NCI-H2081 treated with DMSO at 0.1 percent for 48 hours (cell line): ENCODE measurements at regions not wholly inside any gene's neighbourhood (a gene's known extent, or its start where the extent isn't known, plus 50 kb on each side); places are given as distances from the start of the nearest gene placed in this dataset.

Experiments
- DNase-seq: peaks from one replicate; lab custom pipeline; 2025; lab: John Stamatoyannopoulos, UW

- DNase-seq: no peak
Measured at GRCh38 chr6:45791211-45792168, 224.2 kb downstream of the CLIC5 start.

- no peak for DNase-seq
Measured at GRCh38 chr6:45789238-45789637, 226.4 kb downstream of the CLIC5 start.

GRCh38 chr6:45787384-45787783, 228.3 kb downstream of the CLIC5 start:
- no peak for DNase-seq

- DNase-seq: peak; percentile 66
Measured at GRCh38 chr6:45786355-45786781, 229.3 kb downstream of the CLIC5 start.

- no peak for DNase-seq
Measured at GRCh38 chr6:45784250-45784649, 231.4 kb downstream of the CLIC5 start.

GRCh38 chr6:45783716-45784115, 231.9 kb downstream of the CLIC5 start:
- DNase-seq: no peak

- no peak for DNase-seq
Measured at GRCh38 chr6:45781890-45782289, 233.8 kb downstream of the CLIC5 start.

GRCh38 chr6:45780523-45780922, 235.1 kb downstream of the CLIC5 start:
- DNase-seq: no peak

GRCh38 chr6:45775026-45775697, 240.5 kb downstream of the CLIC5 start:
- no peak for DNase-seq

- DNase-seq: no peak
Measured at GRCh38 chr6:45773906-45774305, 241.8 kb downstream of the CLIC5 start.

- peak; percentile 3 for DNase-seq
Measured at GRCh38 chr6:45772886-45773495, 242.7 kb downstream of the CLIC5 start.

GRCh38 chr6:45772051-45772450, 243.6 kb downstream of the CLIC5 start:
- DNase-seq: no peak

- no peak for DNase-seq
Measured at GRCh38 chr6:45763281-45763680, 252.4 kb downstream of the CLIC5 start.

GRCh38 chr6:45759472-45759810, 256.2 kb downstream of the CLIC5 start:
- no peak for DNase-seq

- DNase-seq: no peak
Measured at GRCh38 chr6:45758787-45759471, 256.7 kb downstream of the CLIC5 start.

GRCh38 chr6:45757443-45758130, 258.1 kb downstream of the CLIC5 start:
- no peak for DNase-seq

- no peak for DNase-seq
Measured at GRCh38 chr6:45756606-45757005, 259.1 kb downstream of the CLIC5 start.

GRCh38 chr6:45754432-45754831, 261.2 kb downstream of the CLIC5 start:
- DNase-seq: no peak

- DNase-seq: no peak
Measured at GRCh38 chr6:45746046-45746445, 269.6 kb downstream of the CLIC5 start.

GRCh38 chr6:45743028-45743615, 272.5 kb downstream of the CLIC5 start:
- no peak for DNase-seq

GRCh38 chr6:45742591-45742990, 273.1 kb downstream of the CLIC5 start:
- DNase-seq: no peak
